NB4 (cell line): ENCODE measurements at regions not wholly inside any gene's neighbourhood (a gene's known extent, or its start where the extent isn't known, plus 50 kb on each side); places are given as distances from the start of the nearest gene placed in this dataset.
A peak's percentile ranks its signal among the peaks of the same experiment; 100 is the strongest.

Experiments used
- DNase-seq: peaks from one replicate; pipeline ENCODE4 v3.0.0; 2010; ENCODE audit warnings: low read depth
- H3K4me3 ChIP-seq: one replicate; pipeline ENCODE4 v1.5.1; 2011; ENCODE audit warnings: mild to moderate bottlenecking, low read depth, low read length, moderate library complexity
- CTCF ChIP-seq: IDR thresholded peaks from one replicate; pipeline ENCODE4 v1.5.1; 2012; ENCODE audit warnings: low read depth, low read length
- MAX ChIP-seq: IDR thresholded peaks from 2 replicates; pipeline ENCODE4 v1.6.1; 2011; ENCODE audit warnings: low read depth, low read length
- MYC ChIP-seq: IDR thresholded peaks from 2 replicates; pipeline ENCODE4 v1.6.1; 2011; ENCODE audit warnings: low read depth, low read length
- POLR2A ChIP-seq: IDR thresholded peaks from 2 replicates; pipeline ENCODE4 v1.6.1; 2011; ENCODE audit warnings: mild to moderate bottlenecking; ENCODE audit not compliant: insufficient read length; ENCODE audit errors: extremely low read depth

- DNase-seq, result no peak
- no peak for TF ChIP-seq MYC
- no peak for TF ChIP-seq POLR2A
- TF ChIP-seq MAX, result no peak
- TF ChIP-seq CTCF, result no peak
- peak overlapping the region; percentile 73 for H3K4me3 ChIP-seq
Observed at GRCh38 chr4:184536065-184536880, 61.9 kb upstream of the IRF2 start.

- TF ChIP-seq CTCF (no peak), MYC (no peak), POLR2A (no peak), MAX (no peak)
- DNase-seq, result peak; percentile 51
- H3K4me3 ChIP-seq, result peak overlapping the region; percentile 7
Observed at GRCh38 chr4:184534511-184535391, 60.4 kb upstream of the IRF2 start.

GRCh38 chr4:184533908-184534307 is 59.6 kb upstream of the IRF2 start:
- no peak for DNase-seq
- TF ChIP-seq MYC, result no peak
- TF ChIP-seq POLR2A, result no peak
- no peak for TF ChIP-seq CTCF
- TF ChIP-seq MAX, result no peak
- no peak overlapping the region for H3K4me3 ChIP-seq

- TF ChIP-seq MAX, result no peak
- TF ChIP-seq POLR2A, result no peak
- no peak for TF ChIP-seq MYC
- TF ChIP-seq CTCF, result no peak
- no peak for DNase-seq
- H3K4me3 ChIP-seq, result no peak overlapping the region
Observed at GRCh38 chr4:184531008-184531407, 56.7 kb upstream of the IRF2 start.

GRCh38 chr4:184529283-184529682 is 54.9 kb upstream of the IRF2 start:
- TF ChIP-seq MAX (no peak), MYC (no peak), CTCF (no peak), POLR2A (no peak)
- DNase-seq, result peak; percentile 87
- no peak overlapping the region for H3K4me3 ChIP-seq
